HUES6 (cell line): ENCODE measurements at regions not wholly inside any gene's neighbourhood (a gene's known extent, or its start where the extent isn't known, plus 50 kb on each side); places are given as distances from the start of the nearest gene placed in this dataset.

Experiments used
- H3K27ac ChIP-seq: 2 replicates; pipeline ENCODE4 v1.7.0; 2013; ENCODE audit warnings: low read depth, mild to moderate bottlenecking, low read length, inconsistent platforms
- H3K27me3 ChIP-seq: 2 replicates; pipeline ENCODE4 v1.6.1; 2013; ENCODE audit warnings: low read length; ENCODE audit not compliant: control insufficient read depth, insufficient read depth
- H3K36me3 ChIP-seq: 2 replicates; pipeline ENCODE4 v1.6.1; 2013; ENCODE audit warnings: low read length; ENCODE audit not compliant: control insufficient read depth, insufficient read depth
- H3K4me1 ChIP-seq: 2 replicates; pipeline ENCODE4 v1.6.1; 2013; ENCODE audit warnings: low read length; ENCODE audit not compliant: control insufficient read depth, insufficient read depth
- H3K4me3 ChIP-seq: 2 replicates; pipeline ENCODE4 v1.5.1; 2013; ENCODE audit warnings: low read depth, low read length
- H3K9ac ChIP-seq: one replicate; pipeline ENCODE4 v1.6.1; 2013; ENCODE audit warnings: mild to moderate bottlenecking, low read length
- H3K9me3 ChIP-seq: 2 replicates; pipeline ENCODE4 v1.6.1; 2013; ENCODE audit warnings: low read depth, low read length; ENCODE audit not compliant: control insufficient read depth, insufficient read depth

DNA sequence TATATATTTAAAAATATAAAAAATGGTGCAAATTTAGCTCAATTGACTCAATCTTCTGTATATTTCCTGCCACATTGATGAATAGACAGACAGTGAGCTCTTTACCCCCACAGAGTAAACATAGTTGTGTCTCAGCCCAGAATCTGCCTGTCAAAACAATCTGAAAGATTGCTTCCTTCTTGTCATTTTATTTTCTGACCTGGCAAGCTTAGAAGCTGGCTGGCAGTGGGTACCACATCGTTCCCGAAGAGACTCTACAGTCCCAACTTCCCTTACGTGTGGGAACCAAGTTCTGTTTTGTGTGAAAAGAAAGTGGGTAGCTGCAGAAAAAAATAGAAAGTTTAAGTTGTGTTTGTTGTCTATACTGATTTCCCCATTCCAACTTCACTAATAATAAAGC is 629.3 kb upstream of the NEGR1 start:
- no peak overlapping the region for H3K27ac ChIP-seq

DNA sequence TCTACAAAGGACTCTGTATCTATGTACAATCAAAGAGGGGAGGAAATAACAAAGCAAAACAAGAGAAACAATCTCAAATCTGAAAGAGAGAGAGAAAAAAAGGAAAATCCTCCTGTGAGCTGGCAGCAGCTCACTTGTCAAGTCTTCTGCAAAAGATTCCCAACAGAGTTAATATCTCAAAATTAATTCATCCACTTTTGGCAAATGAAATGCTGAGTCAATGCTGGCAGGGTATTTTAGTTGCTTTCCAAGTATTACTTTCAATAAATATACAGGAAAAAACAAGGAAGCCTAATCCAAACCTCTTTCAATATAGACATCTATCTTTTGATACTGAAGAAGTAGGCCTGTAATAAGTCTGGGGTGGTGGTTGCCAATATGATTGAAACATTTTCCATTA is 613.9 kb upstream of the NEGR1 start:
- H3K36me3 ChIP-seq = no peaks in the 10 kb centered on the region
- H3K4me1 ChIP-seq = no peaks in the 10 kb centered on the region
- H3K9ac ChIP-seq = no peak overlapping the region
- H3K27me3 ChIP-seq = no peaks in the 10 kb centered on the region
- no peak overlapping the region for H3K4me3 ChIP-seq
- no peak overlapping the region for H3K27ac ChIP-seq
- H3K9me3 ChIP-seq = no peaks in the 10 kb centered on the region

More for the DNA sequence above, 629.3 kb upstream of the NEGR1 start:
- Histone ChIP-seq H3K4me3 (no peak overlapping the region), H3K27me3 (no peaks in the 10 kb centered on the region), H3K9me3 (no peaks in the 10 kb centered on the region), H3K9ac (no peak overlapping the region), H3K4me1 (peaks cover 9% of the 10 kb centered on the region), H3K36me3 (no peaks in the 10 kb centered on the region)

DNA sequence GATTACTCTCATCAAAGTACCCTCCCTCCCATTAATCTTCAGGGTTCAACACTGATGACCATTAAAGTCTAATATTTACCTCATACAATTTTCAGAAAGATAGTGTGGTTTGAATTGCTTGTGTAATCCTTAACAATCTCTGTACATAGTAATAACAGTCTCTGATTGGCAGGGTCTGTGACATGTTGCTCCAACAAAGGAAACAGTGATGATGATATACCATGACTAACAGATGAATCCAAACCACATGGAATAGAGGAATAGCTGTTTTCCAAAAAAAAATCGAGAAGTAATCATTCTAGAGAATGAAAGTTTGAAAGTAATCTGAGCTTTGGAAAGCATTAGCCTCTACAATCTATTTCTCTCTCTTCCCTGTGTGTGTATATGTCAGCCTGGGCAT is 610.1 kb upstream of the NEGR1 start:
- Histone ChIP-seq H3K9me3 (no peaks in the 10 kb centered on the region), H3K27me3 (no peaks in the 10 kb centered on the region), H3K9ac (no peak overlapping the region), H3K4me1 (no peaks in the 10 kb centered on the region), H3K36me3 (no peaks in the 10 kb centered on the region), H3K4me3 (no peak overlapping the region), H3K27ac (no peak overlapping the region)

DNA sequence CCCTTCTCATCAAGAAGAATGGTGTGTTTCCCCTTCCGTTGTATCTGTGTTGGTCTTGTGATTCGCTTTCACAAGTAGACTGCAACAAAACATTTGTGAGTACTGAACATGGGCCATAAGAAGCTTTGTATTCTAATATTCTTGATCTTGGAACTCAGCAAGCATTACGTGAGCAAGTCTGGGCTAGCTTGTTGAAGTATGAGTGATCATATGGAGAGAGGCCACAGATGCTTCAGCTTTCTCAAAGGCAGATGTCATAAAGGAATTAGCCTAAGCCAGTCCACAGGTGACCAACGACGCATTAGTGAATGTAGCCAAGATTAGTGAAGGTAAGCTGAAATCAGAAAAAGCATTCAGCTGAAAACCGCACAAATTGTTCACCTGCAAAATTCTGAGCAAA is 609.6 kb upstream of the NEGR1 start:
- H3K4me1 ChIP-seq = no peaks in the 10 kb centered on the region
- H3K9me3 ChIP-seq = no peaks in the 10 kb centered on the region
- H3K27me3 ChIP-seq = no peaks in the 10 kb centered on the region
- H3K27ac ChIP-seq = no peak overlapping the region
- H3K4me3 ChIP-seq = no peak overlapping the region
- H3K9ac ChIP-seq = no peak overlapping the region
- no peaks in the 10 kb centered on the region for H3K36me3 ChIP-seq

DNA sequence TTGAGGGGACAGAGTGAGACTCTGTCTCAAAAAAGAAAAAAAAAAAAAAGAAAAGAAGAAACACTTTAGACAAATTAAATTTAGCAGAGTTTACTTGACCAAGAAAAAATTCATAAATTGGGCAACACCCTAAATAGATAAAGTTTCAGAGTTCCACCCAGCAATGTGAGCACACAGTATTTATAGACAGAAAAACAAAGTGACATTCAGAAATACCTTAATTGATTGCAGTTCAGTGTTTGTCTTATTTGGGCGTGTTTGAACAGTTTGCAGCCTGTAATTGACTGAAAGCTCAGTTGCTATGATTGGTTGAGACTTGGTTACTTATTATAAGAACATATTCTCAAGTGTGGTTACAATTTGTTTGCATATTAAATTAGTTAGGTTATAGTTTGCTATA is 603.5 kb upstream of the NEGR1 start:
- no peaks in the 10 kb centered on the region for H3K36me3 ChIP-seq
- no peak overlapping the region for H3K4me3 ChIP-seq
- no peak overlapping the region for H3K27ac ChIP-seq
- H3K4me1 ChIP-seq = no peaks in the 10 kb centered on the region
- no peaks in the 10 kb centered on the region for H3K27me3 ChIP-seq
- no peak overlapping the region for H3K9ac ChIP-seq
- H3K9me3 ChIP-seq = no peaks in the 10 kb centered on the region

DNA sequence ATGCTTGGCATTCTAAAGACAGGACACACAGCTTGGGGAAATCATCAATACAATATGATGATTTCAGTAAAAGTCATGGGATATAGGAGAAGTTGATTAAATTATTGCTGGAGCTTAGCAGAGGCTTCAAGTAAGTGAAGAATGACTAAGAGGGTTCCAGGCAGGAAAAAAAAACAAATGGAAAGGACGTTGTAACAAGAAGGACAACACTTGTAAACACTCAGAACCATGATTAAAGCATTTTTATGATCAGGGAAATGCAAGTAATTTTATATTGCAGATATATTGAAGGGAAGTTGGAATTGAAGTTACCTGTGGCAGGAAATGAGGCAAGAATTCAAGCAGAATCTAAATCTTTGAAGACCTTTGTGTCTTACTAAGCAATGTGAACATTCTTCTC is 602.7 kb upstream of the NEGR1 start:
- no peaks in the 10 kb centered on the region for H3K27me3 ChIP-seq
- no peaks in the 10 kb centered on the region for H3K9me3 ChIP-seq
- no peak overlapping the region for H3K9ac ChIP-seq
- no peak overlapping the region for H3K4me3 ChIP-seq
- no peaks in the 10 kb centered on the region for H3K4me1 ChIP-seq
- H3K27ac ChIP-seq = no peak overlapping the region
- H3K36me3 ChIP-seq = no peaks in the 10 kb centered on the region

DNA sequence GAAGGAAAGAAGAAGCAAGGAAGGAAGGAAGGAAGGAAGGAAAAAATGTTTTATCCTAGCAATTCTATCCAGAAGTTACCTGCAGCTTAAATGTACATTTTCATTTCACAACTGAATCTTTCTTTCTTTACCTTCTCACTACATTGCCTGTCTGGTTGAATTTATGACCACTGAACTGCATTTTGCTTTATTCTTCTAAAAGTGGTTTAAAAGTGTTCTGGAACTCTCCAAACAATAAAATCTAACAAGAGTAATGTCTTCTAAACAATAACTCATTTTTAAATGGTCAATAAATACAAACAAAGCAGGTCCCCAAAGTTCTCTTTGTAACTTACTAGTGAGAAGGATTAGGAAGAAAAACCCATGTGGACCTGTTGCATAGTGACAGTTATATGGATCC is 587.5 kb upstream of the NEGR1 start:
- Histone ChIP-seq H3K4me1 (no peaks in the 10 kb centered on the region), H3K9ac (no peak overlapping the region), H3K27ac (no peak overlapping the region), H3K36me3 (no peaks in the 10 kb centered on the region), H3K4me3 (no peak overlapping the region), H3K9me3 (no peaks in the 10 kb centered on the region), H3K27me3 (no peaks in the 10 kb centered on the region)

DNA sequence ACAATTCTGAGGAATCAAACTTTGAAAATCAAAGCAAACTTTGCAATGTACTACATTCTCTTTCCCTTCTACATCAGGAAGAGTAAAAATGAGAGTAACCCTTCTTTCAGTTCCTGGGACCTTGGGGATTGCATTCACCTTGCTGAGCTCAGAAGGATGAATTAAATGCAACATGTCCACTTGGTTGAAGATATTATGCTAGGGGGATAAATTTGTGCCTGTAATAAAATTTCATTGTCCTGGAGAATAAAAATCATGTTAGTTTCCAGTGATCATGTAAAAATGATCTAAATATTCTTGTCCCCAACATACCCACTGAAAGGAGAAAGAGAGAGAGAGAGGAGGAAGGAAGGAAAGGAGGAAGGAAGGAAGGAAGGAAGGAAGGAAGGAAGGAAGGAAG is 587.1 kb upstream of the NEGR1 start:
- H3K4me3 ChIP-seq = no peak overlapping the region
- H3K27ac ChIP-seq = no peak overlapping the region
- no peaks in the 10 kb centered on the region for H3K36me3 ChIP-seq
- H3K9ac ChIP-seq = no peak overlapping the region
- H3K27me3 ChIP-seq = no peaks in the 10 kb centered on the region
- no peaks in the 10 kb centered on the region for H3K9me3 ChIP-seq
- H3K4me1 ChIP-seq = no peaks in the 10 kb centered on the region

DNA sequence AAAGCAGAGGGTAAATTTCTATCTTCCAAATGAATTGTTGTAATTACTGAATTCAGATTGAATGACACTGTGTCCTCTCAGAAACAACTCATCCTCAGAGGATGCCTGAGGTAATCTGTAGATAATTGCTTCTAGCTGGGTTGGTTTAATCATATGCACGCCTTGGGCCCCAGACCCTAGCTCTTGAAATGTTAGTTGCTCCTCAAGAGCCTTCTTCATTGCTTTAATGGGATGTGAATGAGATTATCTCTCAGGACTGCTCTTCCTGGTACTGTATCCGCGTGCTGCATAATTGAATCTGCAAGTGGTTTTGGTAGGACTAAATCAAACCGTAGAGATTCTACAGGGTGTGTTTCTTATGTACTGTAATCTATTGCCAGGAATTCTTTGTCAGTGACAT is 569.3 kb upstream of the NEGR1 start:
- H3K9ac ChIP-seq = no peak overlapping the region
- peaks cover 13% of the 10 kb centered on the region for H3K4me1 ChIP-seq
- H3K36me3 ChIP-seq = no peaks in the 10 kb centered on the region
- no peak overlapping the region for H3K4me3 ChIP-seq
- no peaks in the 10 kb centered on the region for H3K9me3 ChIP-seq
- no peak overlapping the region for H3K27ac ChIP-seq
- H3K27me3 ChIP-seq = no peaks in the 10 kb centered on the region

DNA sequence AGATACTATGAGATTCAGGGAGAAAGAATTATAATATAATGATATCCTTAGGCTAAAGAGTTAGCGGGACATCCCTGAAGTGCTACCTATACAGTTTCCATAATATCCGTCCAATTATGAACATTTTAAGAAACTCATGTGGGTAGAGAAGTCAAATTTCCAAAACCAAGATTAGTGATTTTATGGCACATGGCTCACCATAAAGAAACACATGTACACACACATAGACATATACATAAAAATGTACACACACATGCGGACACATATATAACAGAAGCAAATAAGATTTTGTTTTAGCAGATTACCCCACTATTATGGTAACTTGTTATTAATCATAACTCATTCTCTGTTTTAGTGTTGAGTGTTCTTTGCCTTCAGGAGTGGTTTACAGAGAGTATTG is 566.7 kb upstream of the NEGR1 start:
- no peak overlapping the region for H3K9ac ChIP-seq
- H3K27me3 ChIP-seq = no peaks in the 10 kb centered on the region
- H3K36me3 ChIP-seq = no peaks in the 10 kb centered on the region
- H3K4me1 ChIP-seq = peaks cover 21% of the 10 kb centered on the region
- no peak overlapping the region for H3K27ac ChIP-seq
- no peak overlapping the region for H3K4me3 ChIP-seq
- no peaks in the 10 kb centered on the region for H3K9me3 ChIP-seq

DNA sequence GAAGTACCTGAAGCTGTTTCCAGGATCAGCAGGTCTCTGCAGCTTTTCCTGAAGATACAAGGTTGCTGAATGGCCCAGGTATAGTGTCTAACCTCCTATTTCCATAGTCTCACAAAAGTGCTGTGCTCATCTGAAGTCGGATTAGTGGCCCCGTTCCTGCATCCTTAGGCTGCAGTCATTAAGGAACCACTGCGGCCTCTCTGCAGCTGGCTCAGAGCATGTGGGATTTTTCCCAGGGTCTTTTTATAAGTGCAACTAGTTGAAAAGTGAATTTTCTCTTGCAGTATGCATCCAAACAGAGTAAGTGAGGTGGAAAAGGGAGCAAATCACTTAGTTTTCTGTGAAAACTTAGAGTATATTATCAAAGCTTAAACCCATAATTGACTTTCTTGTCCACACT is 565.3 kb upstream of the NEGR1 start:
- no peaks in the 10 kb centered on the region for H3K36me3 ChIP-seq
- no peak overlapping the region for H3K9ac ChIP-seq
- H3K27me3 ChIP-seq = no peaks in the 10 kb centered on the region
- peaks cover 21% of the 10 kb centered on the region for H3K4me1 ChIP-seq
- H3K27ac ChIP-seq = no peak overlapping the region; the same call in 1 of the 2 replicates
- no peaks in the 10 kb centered on the region for H3K9me3 ChIP-seq
- H3K4me3 ChIP-seq = no peak overlapping the region
